ENCODE measurements at regions not wholly inside any gene's neighbourhood (a gene's known extent, or its start where the extent isn't known, plus 50 kb on each side); places are given as distances from the start of the nearest gene placed in this dataset.
A peak's percentile ranks its signal among the peaks of the same experiment; 100 is the strongest.

- H3K18ac ChIP-seq (ENCODE audit: extremely low read depth, low read length), result no peak overlapping the region
- DNase-seq (ENCODE audit: low read depth in 1 of 2, low spot score in 2 of 2), result no peak
- no peak for TF ChIP-seq SIRT6 (IDR thresholded peaks at IDR 0.05; ENCODE audit: low read length)
- no peak for TF ChIP-seq SAP30 (IDR thresholded peaks at IDR 0.05; ENCODE audit: insufficient read depth, insufficient replicate concordance, low read length)
- TF ChIP-seq BACH1 (IDR thresholded peaks at IDR 0.05; ENCODE audit: low read length), result no peak
- no peak for TF ChIP-seq MAFK (IDR thresholded peaks at IDR 0.05; ENCODE audit: low read depth, low read length)
- no peak for TF ChIP-seq HDAC2 (IDR thresholded peaks at IDR 0.05; ENCODE audit: borderline replicate concordance in 1 of 2, low read depth in 2 of 2, low read length in 2 of 2)
- no peak for TF ChIP-seq CHD2 (IDR thresholded peaks at IDR 0.05; ENCODE audit: low read length)
- no peak for TF ChIP-seq RXRA (IDR thresholded peaks at IDR 0.05; ENCODE audit: insufficient read depth, low read depth, low read length)
- TF ChIP-seq RNF2 (IDR thresholded peaks at IDR 0.05; ENCODE audit: borderline replicate concordance, low read depth, low read length, missing control alignments, poor library complexity, severe bottlenecking), result no peak
- TF ChIP-seq EZH2 (IDR thresholded peaks at IDR 0.05; ENCODE audit: low read depth, low read length, severe bottlenecking), result no peak
- no peak for TF ChIP-seq POLR2A (IDR thresholded peaks at IDR 0.05; ENCODE audit: control extremely low read depth in 1 of 2, low read depth in 2 of 2, low read length in 2 of 2)
- TF ChIP-seq SP2 (IDR thresholded peaks at IDR 0.05; ENCODE audit: low read length), result no peak
- no peak for TF ChIP-seq SIX5 (IDR thresholded peaks at IDR 0.05; ENCODE audit: low read depth, low read length)
Measured at GRCh38 chr1:232249861-232250777, 379.8 kb downstream of the SIPA1L2 start.

More at GRCh38 chr1:232249861-232250777, 379.8 kb downstream of the SIPA1L2 start:
- Histone ChIP-seq H3K4me2 (ENCODE audit: insufficient read depth in 1 of 2, low read depth in 2 of 2, low read length in 2 of 2) (peak overlapping the region in 1 of 2 experiments; percentile 13; a peak in 1 of 4 replicates), H3K4me1 (replicated peaks in 1 of 4; ENCODE audit: control insufficient read depth in 3 of 4, insufficient read depth in 4 of 4, low read length in 3 of 4) (peaks cover 1 to 8% (median 3%) of the 10 kb centered on the region in 4 experiments; a peak in 2 of 7 replicates), H3K79me2 (ENCODE audit: control insufficient read depth in 1 of 2, insufficient read depth in 2 of 2, low read length in 2 of 2) (no peaks in the 10 kb centered on the region), H3K9ac (replicated peaks in 1 of 4; ENCODE audit: extremely low read depth in 1 of 4, low read depth in 3 of 4, low read length in 3 of 4) (no peak overlapping the region), H2BK20ac (ENCODE audit: low read length) (no peak overlapping the region), H2BK5ac (ENCODE audit: low read depth, low read length) (no peak overlapping the region), H3K27ac (ENCODE audit: low read depth, low read length) (no peak overlapping the region), H3K14ac (ENCODE audit: insufficient read length) (no peak overlapping the region), H3K79me1 (ENCODE audit: low read depth, low read length) (no peaks in the 10 kb centered on the region), H3K23ac (ENCODE audit: insufficient read length) (no peak overlapping the region), H2AFZ (ENCODE audit: low read length) (no peak overlapping the region), H3K27me3 (replicated peaks in 1 of 4; ENCODE audit: control insufficient read depth in 3 of 4, extremely low read depth in 1 of 4, insufficient read depth in 3 of 4, low read length in 3 of 4) (peaks cover 17 to 65% (median 44%) of the 10 kb centered on the region in 4 experiments), H2BK12ac (ENCODE audit: low read depth, low read length) (no peak overlapping the region), H3K9me3 (ENCODE audit: insufficient read depth in 2 of 2, low read depth in 1 of 2, low read length in 1 of 2) (no peaks in the 10 kb centered on the region), H2BK120ac (replicated peaks; ENCODE audit: low read depth, low read length) (no peak overlapping the region), H3K4me3 (ENCODE audit: extremely low read depth in 1 of 4, insufficient read depth in 2 of 4, low read depth in 3 of 4, low read length in 4 of 4) (no peak overlapping the region), H2BK15ac (ENCODE audit: low read length) (no peak overlapping the region), H2AK5ac (ENCODE audit: low read depth, low read length) (no peak overlapping the region), H3K56ac (replicated peaks; ENCODE audit: insufficient read length, low read depth, low read length) (no peak overlapping the region), H3K4ac (replicated peaks; ENCODE audit: insufficient read length, low read depth, low read length) (no peak overlapping the region), H3K36me3 (ENCODE audit: control insufficient read depth in 2 of 4, insufficient read depth in 4 of 4, low read length in 3 of 4) (no peaks in the 10 kb centered on the region), H3K23me2 (ENCODE audit: low read depth, low read length) (no peaks in the 10 kb centered on the region), H4K20me1 (replicated peaks in 1 of 2; ENCODE audit: control insufficient read depth in 1 of 2, insufficient read depth in 2 of 2, low read length in 2 of 2) (no peaks in the 10 kb centered on the region), H4K5ac (ENCODE audit: insufficient read length, low read depth, low read length) (no peak overlapping the region), H4K8ac (ENCODE audit: extremely low read depth, insufficient read depth, low read length) (no peak overlapping the region), H4K91ac (replicated peaks; ENCODE audit: insufficient read length, low read length) (no peak overlapping the region)
- ChIA-PET POLR2A (ENCODE audit: partially characterized antibody) (interaction anchor here (0.5 to 1.2 kb wide), 2 partner anchors 10 to 14 kb away, joined by 3 read pairs; no protein-coding TSS in a partner anchor), CTCF (ENCODE audit: partially characterized antibody) (interaction anchor here (0.9 to 1.9 kb wide), 4 partner anchors 10 to 135 kb away, joined by 3 to 9 read pairs (median 4); no protein-coding TSS in a partner anchor)
- WGBS, 2 experiments (ENCODE audit: extremely low coverage in 1 of 2, insufficient coverage in 1 of 2, insufficient read length in 1 of 2, insufficient replicate concordance in 2 of 2, low coverage in 1 of 2, low lambda C conversion rate in 2 of 2, missing lambda C conversion rate in 1 of 2), result 62% methylated on average over 13 of the region's 13 CpGs; no CpG with 5 or more reads in 1 of the 2 experiments
- no peak for FAIRE-seq

All from H1 (cell line).